Left colon (tissue), 2 donors: ENCODE measurements at regions not wholly inside any gene's neighbourhood (a gene's known extent, or its start where the extent isn't known, plus 50 kb on each side); places are given as distances from the start of the nearest gene placed in this dataset.
"Not testable (repeated sequence)": the region's sequence is repeated elsewhere in the genome, so short reads cannot be mapped to it uniquely, and the experiment has no call there.

Experiments
- ATAC-seq: fragments of 200-7000 bp; cut with Tn5 transposase; one replicate; pipeline ENCODE4 v1.9.1; 2020; ENCODE audit warnings: mild to moderate bottlenecking, moderate library complexity
- DNase-seq, 2 donors: peaks; one replicate each; pipeline ENCODE4 v3.0.0-alpha.2; 2020
- intact Hi-C, 2 donors: fragments of 100-400 bp; cut with DNase I in 1 of 2; cut with micrococcal nuclease in 1 of 2; formaldehyde crosslinking; loops; one replicate each; pipeline versions ENCODE4 v1.11.2 to v1.14.0; 2022; cut with DNase I, micrococcal nuclease
- donor health status: DM: no; HTN: no; CAD: no.
- donor health status: DM: yes; HTN: yes; CAD: no.

DNA sequence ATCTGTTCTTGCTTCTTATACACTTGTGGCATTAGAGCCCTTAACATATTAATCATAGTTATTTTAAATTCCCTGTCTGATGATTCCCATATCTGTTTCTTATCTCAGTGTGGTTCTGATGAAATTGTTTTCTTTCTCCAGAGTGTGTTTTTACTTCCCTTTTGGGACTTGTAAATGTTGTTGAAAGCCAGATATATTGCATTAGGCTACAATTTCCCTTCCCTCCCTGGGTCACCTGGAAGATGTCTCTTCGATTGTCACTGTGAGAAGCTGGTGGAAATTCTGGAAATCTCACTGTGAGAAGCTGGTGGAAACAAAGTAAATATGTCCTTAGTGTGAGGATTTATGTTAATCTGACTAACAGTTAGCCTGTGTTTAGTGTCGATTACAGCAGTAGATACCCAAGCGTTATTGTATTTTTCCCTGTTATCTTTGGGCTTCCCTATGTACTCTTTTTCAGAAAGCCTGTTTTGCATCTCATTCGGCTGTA, 717.3 kb downstream of the TRHDE start:
- intact Hi-C loops = no loop called here
- ATAC-seq = no peak

GRCh38 chr12:72995029-72995428, 722.9 kb downstream of the TRHDE start:
- ATAC-seq, intact Hi-C loops, DNase-seq: not testable (repeated sequence)

More for the DNA sequence above, 717.3 kb downstream of the TRHDE start:
- no peak for DNase-seq

DNA sequence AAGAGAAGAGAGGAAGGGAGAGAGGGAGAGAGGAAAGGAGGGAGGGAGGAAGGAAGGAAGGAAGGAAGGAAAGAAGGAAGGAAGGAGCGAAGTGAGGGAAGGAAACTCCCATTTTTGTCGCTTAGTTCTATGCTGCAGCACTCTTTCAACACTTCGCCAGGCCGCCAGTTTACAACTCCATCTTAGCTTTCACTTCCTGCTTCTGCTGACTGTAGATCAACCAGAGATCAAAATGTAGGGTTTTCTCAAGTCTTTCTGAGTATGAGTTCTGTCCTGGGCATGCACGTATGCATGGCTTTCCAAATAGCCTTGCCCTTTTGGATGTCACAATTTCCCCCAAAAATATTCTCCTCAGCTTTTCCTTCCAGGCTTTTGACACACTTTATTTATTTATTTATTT, 723.4 kb downstream of the TRHDE start:
- intact Hi-C loops = no loop called here
- ATAC-seq (no peak), DNase-seq (no peak)

- ATAC-seq, DNase-seq, intact Hi-C loops: not testable (repeated sequence)
Measured at GRCh38 chr12:73001806-73002205, 729.6 kb downstream of the TRHDE start.

- DNase-seq, ATAC-seq, intact Hi-C loops: not testable (repeated sequence)
Measured at GRCh38 chr12:73002504-73002903, 730.3 kb downstream of the TRHDE start.

DNA sequence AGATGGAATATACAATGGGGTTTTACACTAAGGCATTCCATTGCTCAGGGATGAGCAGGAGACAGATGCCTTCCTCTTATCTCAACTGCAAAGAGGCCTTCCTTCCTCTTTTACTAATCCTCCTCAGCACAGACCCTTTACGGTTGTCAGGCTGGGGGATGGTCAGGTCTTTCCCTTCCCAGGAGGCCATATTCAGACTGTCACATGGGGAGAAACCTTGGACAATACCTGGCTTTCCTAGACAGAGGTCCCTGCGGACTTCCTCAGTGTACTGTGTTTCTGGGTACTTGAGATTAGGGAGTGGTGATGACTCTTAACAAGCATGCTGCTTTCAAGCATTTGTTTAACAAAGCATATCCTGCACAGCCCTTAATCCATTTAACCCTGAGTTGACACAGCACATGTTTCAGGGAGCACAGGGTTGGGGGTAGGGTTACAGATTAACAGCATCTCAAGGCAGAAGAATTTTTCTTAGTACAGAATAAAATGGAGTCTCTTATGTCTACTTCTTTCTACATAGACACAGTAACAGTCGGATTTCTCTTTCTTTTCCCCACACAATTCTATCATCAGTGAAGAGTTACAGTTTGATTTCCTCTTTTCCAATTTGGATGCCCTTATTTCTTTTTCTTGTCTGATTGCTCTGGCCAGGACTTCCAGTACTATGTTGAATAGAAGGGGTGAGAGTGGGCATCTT, 737.1 kb downstream of the TRHDE start:
- intact Hi-C loops, DNase-seq: not testable (repeated sequence)

DNA sequence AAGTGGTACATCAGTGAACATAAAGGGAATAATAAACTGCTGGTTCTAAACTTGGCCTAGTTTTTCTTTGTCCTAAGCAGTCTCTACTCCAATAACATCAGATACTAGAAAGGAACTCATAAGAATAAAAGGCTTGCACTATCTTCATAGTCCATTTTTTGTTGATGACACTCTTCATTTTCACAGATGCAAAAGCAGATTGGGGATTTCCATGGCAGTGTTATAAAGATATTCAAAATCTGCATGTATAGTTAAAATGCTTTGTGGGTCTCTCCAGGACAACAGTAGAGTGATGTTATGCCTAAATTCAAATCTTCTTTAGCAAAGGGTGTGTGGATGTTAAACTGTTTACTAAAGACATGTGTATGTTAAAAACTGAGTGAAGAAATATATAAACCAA, 745.8 kb downstream of the TRHDE start:
- ATAC-seq = no peak

More for the DNA sequence above, 737.1 kb downstream of the TRHDE start:
- not testable (repeated sequence) for ATAC-seq

DNA sequence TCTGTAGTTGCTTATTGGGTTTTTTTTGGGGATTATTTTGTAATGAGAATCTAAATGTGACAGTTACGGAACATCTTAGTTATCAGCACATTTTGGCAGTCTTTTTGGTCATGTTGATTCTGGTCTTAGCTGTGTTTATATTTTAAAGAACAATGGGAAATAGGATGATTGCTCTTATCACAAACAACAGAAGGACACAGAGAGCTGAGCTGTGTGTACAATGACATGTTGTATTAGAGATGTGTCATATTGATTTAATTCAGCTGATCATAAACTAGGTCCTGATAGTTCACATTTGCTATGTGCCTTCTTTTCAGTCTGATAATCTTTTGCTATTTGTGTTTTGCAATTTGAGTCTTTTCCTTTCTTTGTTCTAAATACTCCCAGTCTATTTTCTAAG, 781.7 kb downstream of the TRHDE start:
- DNase-seq (no peak), ATAC-seq (no peak)
- intact Hi-C loops = no loop called here

More for the DNA sequence above, 745.8 kb downstream of the TRHDE start:
- intact Hi-C loops = no loop called here
- no peak for DNase-seq

GRCh38 chr12:73057428-73057827, 785.3 kb downstream of the TRHDE start:
- ATAC-seq (no peak), DNase-seq (no peak)
- intact Hi-C loops = no loop called here

DNA sequence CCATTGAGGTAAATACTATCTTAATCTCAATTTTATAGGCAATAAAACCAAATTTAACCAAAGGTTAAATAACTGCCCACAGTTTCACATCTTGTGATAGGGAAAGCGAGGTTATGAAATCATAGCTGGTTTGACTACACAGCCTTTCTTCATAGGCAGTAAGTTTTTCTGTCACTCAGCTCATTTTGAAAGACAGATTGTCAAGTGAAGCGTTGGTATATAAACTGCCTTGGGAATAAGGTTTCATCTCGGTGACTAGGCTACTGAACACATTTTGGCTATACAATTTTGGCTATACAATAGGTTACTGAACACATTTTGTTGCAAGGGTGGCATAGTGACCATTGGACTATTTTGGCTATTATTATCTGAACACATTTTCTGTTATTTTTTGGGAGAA, 793.7 kb downstream of the TRHDE start:
- DNase-seq (no peak), ATAC-seq (no peak)
- intact Hi-C loops = no loop called here

DNA sequence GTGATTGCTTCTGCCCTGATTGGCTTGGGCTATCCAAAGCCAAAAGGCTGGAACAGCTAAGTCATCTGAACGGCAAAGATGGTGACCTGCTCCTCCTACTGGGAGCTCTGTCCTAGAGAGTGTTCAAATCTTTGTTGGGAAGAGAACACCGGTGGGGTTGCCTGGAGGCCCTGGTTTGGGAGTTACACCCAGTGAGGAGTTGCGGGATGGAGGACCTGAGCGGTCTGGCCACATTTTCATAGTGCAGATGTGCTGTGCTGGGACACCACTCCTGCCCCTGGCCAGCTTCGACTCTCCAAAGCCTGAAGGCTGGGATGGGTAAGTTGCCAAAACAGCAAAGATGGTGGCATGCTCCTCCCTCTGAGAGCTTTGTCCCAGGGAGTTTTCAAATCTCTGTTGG, 795.4 kb downstream of the TRHDE start:
- DNase-seq (no peak), ATAC-seq (no peak)
- intact Hi-C loops = no loop called here

DNA sequence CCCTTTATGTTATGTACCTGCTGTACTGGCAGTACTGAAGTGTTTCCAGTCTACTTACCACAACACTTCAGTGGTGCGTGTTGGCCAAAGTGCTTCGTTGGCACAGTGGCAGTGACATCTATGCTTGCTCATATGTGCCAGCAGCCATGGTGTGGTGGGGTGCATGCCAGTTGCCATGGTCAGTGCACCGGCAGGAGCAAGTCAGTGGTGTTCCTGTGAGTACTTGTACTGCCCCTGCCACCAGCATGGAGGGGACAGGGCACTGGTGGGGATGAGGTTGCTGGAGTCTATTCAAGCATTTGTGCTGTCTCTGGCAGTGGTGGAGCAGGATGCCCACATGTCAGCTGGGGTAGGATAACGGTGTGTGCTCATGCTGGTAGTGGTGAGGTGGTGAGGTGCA, 800.0 kb downstream of the TRHDE start:
- ATAC-seq = no peak
- DNase-seq = no peak
- intact Hi-C loops = no loop called here

DNA sequence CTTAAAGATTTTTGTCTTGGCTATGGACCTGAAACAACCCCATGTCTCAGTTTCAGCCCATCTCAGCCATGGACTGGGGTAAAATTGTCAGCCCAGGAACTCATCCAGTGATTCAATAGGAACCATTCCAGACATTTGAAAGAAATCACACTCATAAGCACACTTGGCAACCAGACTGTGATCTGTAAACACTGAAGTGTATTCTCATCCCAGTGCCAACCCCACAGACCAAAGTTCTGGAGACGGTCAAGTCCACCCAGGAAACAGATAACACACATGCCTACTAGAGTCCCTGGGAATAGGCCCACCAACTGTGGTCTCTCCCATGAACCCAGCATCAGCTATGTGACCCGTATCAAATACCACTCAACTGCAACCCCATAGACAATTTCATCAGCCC, 804.6 kb downstream of the TRHDE start:
- ATAC-seq (no peak), DNase-seq (no peak)
- intact Hi-C loops = no loop called here

DNA sequence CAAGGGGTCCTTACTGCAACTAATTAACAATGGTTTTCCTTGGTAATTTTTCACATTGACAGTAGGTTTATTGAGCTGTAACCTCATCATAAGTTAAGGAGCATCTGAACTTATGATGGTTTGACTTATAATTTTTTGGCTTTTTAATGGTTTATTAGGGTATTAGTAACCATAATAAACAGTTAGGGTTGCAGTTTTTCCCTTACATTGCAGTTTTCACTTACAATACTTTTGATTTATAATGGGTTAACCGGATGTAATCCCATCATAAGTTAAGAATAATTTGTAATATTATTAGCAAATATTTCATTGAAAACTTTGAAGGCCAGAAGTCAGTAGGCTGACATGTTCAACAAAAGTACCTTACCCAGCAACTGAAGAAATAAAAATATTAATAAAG, 811.6 kb downstream of the TRHDE start:
- no peak for ATAC-seq
- DNase-seq = no peak
- intact Hi-C loops = no loop called here

DNA sequence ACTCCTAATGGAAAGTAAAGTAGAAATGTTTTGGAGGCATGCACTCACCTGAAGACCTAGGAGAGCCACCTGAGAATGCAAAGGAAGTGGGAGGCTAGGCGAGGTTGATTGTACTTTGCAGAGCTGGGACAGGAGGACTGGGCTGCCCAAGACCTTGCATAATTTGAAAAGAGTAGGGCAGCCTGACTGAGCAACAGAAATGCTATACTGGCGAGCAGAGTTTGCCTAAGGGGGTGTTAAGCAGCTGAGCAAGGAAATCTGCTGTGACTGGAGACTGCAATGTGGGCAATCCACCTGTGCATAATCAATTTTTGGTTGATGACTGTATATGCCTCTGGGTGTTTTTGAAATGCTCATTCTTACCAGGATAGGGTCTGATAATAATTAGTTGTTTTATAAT, 834.1 kb downstream of the TRHDE start:
- ATAC-seq = no peak
- intact Hi-C loops = no loop called here

DNA sequence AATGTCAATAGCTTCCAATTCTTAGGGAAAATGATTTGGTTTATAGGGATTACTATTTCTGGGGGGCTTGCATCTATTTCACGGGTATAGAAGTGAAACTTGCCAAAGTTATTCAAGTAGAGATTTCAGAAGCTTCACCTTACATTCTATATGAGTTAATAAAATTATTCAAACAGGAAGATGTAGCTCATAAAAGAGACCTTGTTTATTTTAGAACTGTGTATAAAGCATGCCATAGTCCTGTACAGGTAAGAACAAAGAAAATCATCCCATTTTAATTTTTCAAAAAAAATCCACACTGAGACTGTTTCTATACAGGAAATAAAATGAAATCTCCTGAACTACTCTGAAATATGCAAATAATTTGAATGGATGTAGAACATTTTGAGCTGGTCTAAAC, 834.7 kb downstream of the TRHDE start:
- DNase-seq = no peak
- intact Hi-C loops = no loop called here
- ATAC-seq = no peak

More for the DNA sequence above, 834.1 kb downstream of the TRHDE start:
- no peak for DNase-seq

DNA sequence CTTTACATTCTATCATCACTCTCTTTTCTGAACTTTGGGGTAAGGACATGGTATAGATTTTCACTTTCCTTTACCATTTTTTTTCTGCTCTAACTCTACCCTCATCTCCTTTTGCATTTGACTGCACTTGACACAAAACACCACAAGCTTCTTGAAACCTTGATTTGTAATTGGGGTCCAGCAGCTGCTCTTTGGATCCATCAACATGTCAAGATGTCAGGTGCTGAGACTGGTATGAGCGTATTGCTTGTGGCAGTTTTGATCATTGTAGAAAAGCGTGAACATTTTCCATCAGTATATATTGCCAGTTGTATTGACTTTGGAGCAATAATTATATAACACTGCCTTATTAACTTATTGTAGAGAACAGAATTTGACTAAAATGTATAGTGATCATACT, 838.6 kb downstream of the TRHDE start:
- intact Hi-C loops = no loop called here
- no peak for DNase-seq
- ATAC-seq = no peak

DNA sequence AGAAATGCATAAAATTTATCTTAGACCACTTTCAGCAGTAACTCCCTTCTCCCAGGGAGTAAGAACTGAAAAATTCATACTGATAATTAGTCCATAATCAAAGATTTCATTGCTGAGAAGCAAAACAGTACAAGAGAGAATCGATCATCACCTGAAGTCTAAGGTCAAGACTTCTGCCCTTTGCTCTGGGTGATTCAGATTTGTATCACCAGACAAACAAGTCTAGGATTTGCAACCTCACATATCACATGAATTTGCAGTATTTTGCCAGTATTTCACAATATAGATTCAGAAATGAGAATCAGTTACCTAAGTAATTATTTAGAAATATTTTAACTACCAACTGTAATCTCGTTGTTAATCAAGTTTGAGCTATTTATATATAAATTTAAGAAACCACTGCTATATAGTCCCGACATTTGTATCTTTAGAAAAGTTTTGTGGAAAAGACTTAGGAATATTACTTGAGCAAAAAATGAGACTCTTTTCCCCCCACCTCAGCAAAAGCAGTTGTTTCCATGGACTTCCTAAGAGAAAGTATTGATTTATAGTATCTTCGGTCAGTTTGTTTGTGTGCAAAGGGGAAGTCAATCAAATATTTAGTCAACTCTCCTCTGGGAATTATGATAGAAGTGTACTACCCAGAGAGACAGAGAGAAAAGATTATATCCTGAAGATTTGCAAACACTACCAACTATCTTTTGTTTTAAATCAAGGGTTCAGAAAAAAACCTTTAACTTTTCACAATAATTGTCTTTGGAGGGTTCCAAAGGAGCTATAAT, 840.1 kb downstream of the TRHDE start:
- DNase-seq (no peak), ATAC-seq (no peak)
- intact Hi-C loops = no loop called here

DNA sequence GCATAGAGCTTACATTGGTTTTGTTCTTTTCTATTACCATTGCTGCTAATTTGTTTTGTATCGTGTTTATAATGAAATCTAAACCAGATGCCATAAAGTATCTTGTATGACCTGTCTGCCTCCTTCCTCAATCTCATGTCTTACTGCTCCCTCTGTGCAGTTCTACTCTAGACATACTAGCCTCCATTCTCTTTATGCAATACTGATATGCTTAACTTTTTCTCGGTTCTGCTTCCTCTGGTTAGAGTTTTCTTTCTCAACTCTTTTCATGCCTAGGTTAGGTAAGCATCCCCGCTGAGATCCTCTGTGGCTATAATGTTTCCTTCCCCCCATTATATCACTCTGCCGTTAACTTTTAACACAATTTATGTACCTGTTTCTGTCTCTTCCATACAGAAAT, 852.3 kb downstream of the TRHDE start:
- no peak for ATAC-seq
- no peak for DNase-seq
- intact Hi-C loops = no loop called here

- no peak for ATAC-seq
- intact Hi-C loops = no loop called here
- DNase-seq = no peak
Measured at GRCh38 chr12:73125148-73125547, 853.0 kb downstream of the TRHDE start.
